ENCODE measurements at regions not wholly inside any gene's neighbourhood (a gene's known extent, or its start where the extent isn't known, plus 50 kb on each side); places are given as distances from the start of the nearest gene placed in this dataset.

DNA sequence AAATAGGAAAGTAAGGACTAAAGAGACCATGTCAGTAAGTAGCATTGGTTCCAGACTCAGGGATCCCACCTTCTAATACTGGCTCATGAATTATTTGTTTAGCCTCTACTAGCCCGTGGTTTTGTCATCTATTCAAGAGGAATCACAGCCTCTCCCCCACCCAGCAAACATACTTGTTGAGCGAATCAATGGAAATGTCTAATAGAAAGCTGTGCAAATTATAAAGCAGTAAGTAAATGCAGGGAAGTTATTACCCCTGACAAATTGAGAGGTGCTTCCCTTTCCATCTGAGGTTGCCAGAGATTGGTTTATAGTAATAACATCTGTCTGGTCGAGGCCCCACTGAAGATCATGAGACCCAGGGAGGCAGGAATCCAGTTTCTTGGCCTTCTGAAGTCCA, 219.3 kb upstream of the OSR1 start:
- Histone ChIP-seq H4K8ac (replicated peaks; ENCODE audit: insufficient read length, low read depth, low read length) (no peak overlapping the region), H3K4me2 (ENCODE audit: insufficient read depth, insufficient read length, low read length) (no peak overlapping the region), H2AK5ac (ENCODE audit: insufficient read length, low read length) (no peak overlapping the region), H3K9ac (ENCODE audit: extremely low read depth, insufficient read length, low read length) (no peak overlapping the region), H2AFZ (ENCODE audit: low read length) (no peak overlapping the region), H3K56ac (ENCODE audit: insufficient read length, low read depth, low read length) (no peak overlapping the region), H3K23ac (ENCODE audit: insufficient read length, low read depth, low read length) (no peak overlapping the region), H3K4me1 (ENCODE audit: insufficient read depth, low read length) (no peaks in the 10 kb centered on the region), H3K4ac (ENCODE audit: low read depth, low read length) (no peak overlapping the region), H4K5ac (ENCODE audit: insufficient read length, low read depth, low read length) (no peak overlapping the region), H3K79me1 (ENCODE audit: insufficient read depth, low read depth, low read length, poor library complexity, severe bottlenecking) (no peaks in the 10 kb centered on the region), H3K27ac (ENCODE audit: insufficient read length, low read depth, low read length) (no peak overlapping the region), H3T11ph (ENCODE audit: low read length) (no peak overlapping the region), H3K14ac (ENCODE audit: insufficient read depth, low read length) (no peak overlapping the region), H2BK120ac (ENCODE audit: low read depth, low read length, poor library complexity, severe bottlenecking) (no peak overlapping the region), H2BK20ac (ENCODE audit: low read depth, low read length, poor library complexity, severe bottlenecking) (no peak overlapping the region), H3K79me2 (ENCODE audit: insufficient read depth, low read length) (no peaks in the 10 kb centered on the region), H4K91ac (ENCODE audit: insufficient read length, low read depth, low read length) (no peak overlapping the region), H3K18ac (ENCODE audit: insufficient read length, low read depth, low read length) (no peak overlapping the region), H2BK12ac (ENCODE audit: insufficient read length, low read depth, low read length) (no peak overlapping the region), H3K9me3 (ENCODE audit: control insufficient read depth, low read depth, low read length) (no peaks in the 10 kb centered on the region), H3K27me3 (ENCODE audit: insufficient read depth, low read length) (no peaks in the 10 kb centered on the region; the same call in 1 of the 2 replicates), H2BK15ac (ENCODE audit: low read depth, low read length) (no peak overlapping the region), H3K23me2 (ENCODE audit: insufficient read length, low read depth, low read length, poor library complexity, severe bottlenecking) (no peaks in the 10 kb centered on the region), H4K20me1 (ENCODE audit: control insufficient read depth, insufficient read depth, insufficient read length) (no peaks in the 10 kb centered on the region), H2BK5ac (ENCODE audit: insufficient read length, low read length) (no peak overlapping the region)
- Mint-ChIP-seq H3K36me3 (ENCODE audit: insufficient read depth in 1 of 3, low read depth in 3 of 3) (no peaks in the 10 kb centered on the region), H3K27me3 (ENCODE audit: low read depth) (no peaks in the 10 kb centered on the region), H3K9me3 (no peaks in the 10 kb centered on the region), H3K4me1 (peaks cover 5 to 9% of the 10 kb centered on the region in 2 experiments; a peak in 3 of 4 replicates), H3K27ac (no peak overlapping the region), H3K4me3 (no peak overlapping the region)
- DNase-seq, result no peak
- TF ChIP-seq, protein P1, sequence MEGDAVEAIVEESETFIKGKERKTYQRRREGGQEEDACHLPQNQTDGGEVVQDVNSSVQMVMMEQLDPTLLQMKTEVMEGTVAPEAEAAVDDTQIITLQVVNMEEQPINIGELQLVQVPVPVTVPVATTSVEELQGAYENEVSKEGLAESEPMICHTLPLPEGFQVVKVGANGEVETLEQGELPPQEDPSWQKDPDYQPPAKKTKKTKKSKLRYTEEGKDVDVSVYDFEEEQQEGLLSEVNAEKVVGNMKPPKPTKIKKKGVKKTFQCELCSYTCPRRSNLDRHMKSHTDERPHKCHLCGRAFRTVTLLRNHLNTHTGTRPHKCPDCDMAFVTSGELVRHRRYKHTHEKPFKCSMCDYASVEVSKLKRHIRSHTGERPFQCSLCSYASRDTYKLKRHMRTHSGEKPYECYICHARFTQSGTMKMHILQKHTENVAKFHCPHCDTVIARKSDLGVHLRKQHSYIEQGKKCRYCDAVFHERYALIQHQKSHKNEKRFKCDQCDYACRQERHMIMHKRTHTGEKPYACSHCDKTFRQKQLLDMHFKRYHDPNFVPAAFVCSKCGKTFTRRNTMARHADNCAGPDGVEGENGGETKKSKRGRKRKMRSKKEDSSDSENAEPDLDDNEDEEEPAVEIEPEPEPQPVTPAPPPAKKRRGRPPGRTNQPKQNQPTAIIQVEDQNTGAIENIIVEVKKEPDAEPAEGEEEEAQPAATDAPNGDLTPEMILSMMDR (conservative IDR thresholded peaks at IDR 0.05), result no peak
- no CpG with 5 or more reads among the region's 3 CpGs for WGBS (ENCODE audit: extremely low coverage, insufficient read length, low lambda C conversion rate)

All from H9 (cell line).